Mammary epithelial cell (primary cell): ENCODE measurements at regions not wholly inside any gene's neighbourhood (a gene's known extent, or its start where the extent isn't known, plus 50 kb on each side); places are given as distances from the start of the nearest gene placed in this dataset.

Source experiments
- CTCF ChIP-seq, 2 donors: IDR thresholded peaks in 1 of 2; conservative IDR thresholded peaks in 1 of 2; 2 replicates each; pipeline ENCODE4 v1.5.1; 2011 to 2012; ENCODE audit warnings: inconsistent platforms in 2 of 2, low read length in 2 of 2, mild to moderate bottlenecking in 2 of 2, control low read depth in 1 of 2, low read depth in 1 of 2; ENCODE audit not compliant: insufficient read depth in 1 of 2; ENCODE audit errors: extremely low read depth in 1 of 2
- EZH2 ChIP-seq: IDR thresholded peaks from 2 replicates; pipeline ENCODE4 v1.6.1; 2012; ENCODE audit warnings: low read length, inconsistent platforms, borderline replicate concordance

- no peak for TF ChIP-seq CTCF (conservative IDR thresholded peaks at IDR 0.05 in 1 of 2, IDR thresholded peaks at IDR 0.05 in 1 of 2; ENCODE audit: extremely low read depth in 1 of 2, insufficient read depth in 1 of 2, low read depth in 1 of 2, low read length in 2 of 2)
- no peak for TF ChIP-seq EZH2
These were observed 335.6 kb downstream of the TMEM121 start for GRCh38 chr14:105861985-105862465.
